ENCODE measurements at regions not wholly inside any gene's neighbourhood (a gene's known extent, or its start where the extent isn't known, plus 50 kb on each side); places are given as distances from the start of the nearest gene placed in this dataset.

- no peak for DNase-seq
Measured at GRCh38 chr4:145427991-145428390, 53.7 kb upstream of the SMAD1 start.

GRCh38 chr4:145427221-145427620 is 54.4 kb upstream of the SMAD1 start:
- no peak for DNase-seq

- no peak for DNase-seq
Measured at GRCh38 chr4:145423017-145423708, 58.5 kb upstream of the SMAD1 start.

- DNase-seq, result no peak
Measured at GRCh38 chr4:145420595-145421214, 60.9 kb upstream of the SMAD1 start.

- no peak for DNase-seq
Measured at GRCh38 chr4:145418739-145419138, 62.9 kb upstream of the SMAD1 start.

GRCh38 chr4:145417348-145418130 is 64.1 kb upstream of the SMAD1 start:
- DNase-seq, result no peak

GRCh38 chr4:145414841-145415240 is 66.8 kb upstream of the SMAD1 start:
- DNase-seq, result no peak

- DNase-seq, result no peak
Measured at GRCh38 chr4:145414226-145414625, 67.4 kb upstream of the SMAD1 start.

GRCh38 chr4:145406970-145407369 is 74.7 kb upstream of the SMAD1 start:
- no peak for DNase-seq

GRCh38 chr4:145404761-145405160 is 76.9 kb upstream of the SMAD1 start:
- no peak for DNase-seq

- no peak for DNase-seq
Measured at GRCh38 chr4:145396581-145396980, 85.1 kb upstream of the SMAD1 start.

- no peak for DNase-seq
Measured at GRCh38 chr4:145390571-145390970, 91.1 kb upstream of the SMAD1 start.

GRCh38 chr4:145389550-145389949 is 92.1 kb upstream of the SMAD1 start:
- DNase-seq, result no peak

- DNase-seq, result no peak
Measured at GRCh38 chr4:145388043-145388442, 93.6 kb upstream of the SMAD1 start.

- no peak for DNase-seq
Measured at GRCh38 chr4:145387079-145387478, 94.6 kb upstream of the SMAD1 start.

- DNase-seq, result no peak
Measured at GRCh38 chr4:145381163-145381562, 100.5 kb upstream of the SMAD1 start.

- DNase-seq, result no peak
Measured at GRCh38 chr4:145380123-145380522, 101.5 kb upstream of the SMAD1 start.

- no peak for DNase-seq
Measured at GRCh38 chr4:145375416-145375815, 106.2 kb upstream of the SMAD1 start.

GRCh38 chr4:145352438-145353145 is 129.1 kb upstream of the SMAD1 start:
- no peak for DNase-seq

- no peak for DNase-seq
Measured at GRCh38 chr4:145351922-145352321, 129.7 kb upstream of the SMAD1 start.

GRCh38 chr4:145351162-145351561 is 130.5 kb upstream of the SMAD1 start:
- DNase-seq, result no peak

- DNase-seq, result no peak
Measured at GRCh38 chr4:145348291-145348690, 133.4 kb upstream of the SMAD1 start.

- DNase-seq, result peak; percentile 59
Measured at GRCh38 chr4:145347684-145348083, 134.0 kb upstream of the SMAD1 start.

Data from kidney glomerular epithelial cell (primary cell).